ENCODE measurements at regions not wholly inside any gene's neighbourhood (a gene's known extent, or its start where the extent isn't known, plus 50 kb on each side); places are given as distances from the start of the nearest gene placed in this dataset.
A peak's percentile ranks its signal among the peaks of the same experiment; 100 is the strongest.

GRCh38 chr1:239676522-239677273, 290.3 kb downstream of the CHRM3 start:
- Mint-ChIP-seq H3K27me3 (ENCODE audit: unreplicated experiment) (peaks cover 5% of the 10 kb centered on the region), H3K4me1 (ENCODE audit: low read depth, unreplicated experiment) (no peaks in the 10 kb centered on the region), H3K27ac (ENCODE audit: unreplicated experiment) (no peak overlapping the region), H3K9me3 (ENCODE audit: unreplicated experiment) (no peaks in the 10 kb centered on the region), H3K4me3 (ENCODE audit: unreplicated experiment) (no peak overlapping the region), H3K36me3 (ENCODE audit: unreplicated experiment) (no peaks in the 10 kb centered on the region)
- DNase-seq, result no peak
- peak; percentile 40 for TF ChIP-seq CTCF (IDR thresholded peaks at IDR 0.05; ENCODE audit: partially characterized antibody, unreplicated experiment)

- Mint-ChIP-seq H3K27ac (ENCODE audit: unreplicated experiment) (no peak overlapping the region), H3K9me3 (ENCODE audit: unreplicated experiment) (no peaks in the 10 kb centered on the region), H3K27me3 (ENCODE audit: unreplicated experiment) (peaks cover 2% of the 10 kb centered on the region), H3K4me1 (ENCODE audit: low read depth, unreplicated experiment) (no peaks in the 10 kb centered on the region), H3K36me3 (ENCODE audit: unreplicated experiment) (no peaks in the 10 kb centered on the region), H3K4me3 (ENCODE audit: unreplicated experiment) (no peak overlapping the region)
- no peak for TF ChIP-seq CTCF (IDR thresholded peaks at IDR 0.05; ENCODE audit: partially characterized antibody, unreplicated experiment)
- no peak for DNase-seq
Measured at GRCh38 chr1:239677362-239677761, 291.0 kb downstream of the CHRM3 start.

GRCh38 chr1:239678181-239678580, 291.8 kb downstream of the CHRM3 start:
- H3K4me3 Mint-ChIP-seq (ENCODE audit: unreplicated experiment), result no peak overlapping the region
- DNase-seq, result no peak
- no peak overlapping the region for H3K27ac Mint-ChIP-seq (ENCODE audit: unreplicated experiment)
- H3K4me1 Mint-ChIP-seq (ENCODE audit: low read depth, unreplicated experiment), result no peaks in the 10 kb centered on the region
- no peaks in the 10 kb centered on the region for H3K9me3 Mint-ChIP-seq (ENCODE audit: unreplicated experiment)
- no peaks in the 10 kb centered on the region for H3K27me3 Mint-ChIP-seq (ENCODE audit: unreplicated experiment)
- TF ChIP-seq CTCF (IDR thresholded peaks at IDR 0.05; ENCODE audit: partially characterized antibody, unreplicated experiment), result no peak
- no peaks in the 10 kb centered on the region for H3K36me3 Mint-ChIP-seq (ENCODE audit: unreplicated experiment)

- no peak for DNase-seq
- Mint-ChIP-seq H3K36me3 (ENCODE audit: unreplicated experiment) (no peaks in the 10 kb centered on the region), H3K27ac (ENCODE audit: unreplicated experiment) (no peak overlapping the region), H3K27me3 (ENCODE audit: unreplicated experiment) (no peaks in the 10 kb centered on the region), H3K4me1 (ENCODE audit: low read depth, unreplicated experiment) (no peaks in the 10 kb centered on the region), H3K9me3 (ENCODE audit: unreplicated experiment) (no peaks in the 10 kb centered on the region), H3K4me3 (ENCODE audit: unreplicated experiment) (no peak overlapping the region)
- no peak for TF ChIP-seq CTCF (IDR thresholded peaks at IDR 0.05; ENCODE audit: partially characterized antibody, unreplicated experiment)
Measured at GRCh38 chr1:239682046-239682445, 295.7 kb downstream of the CHRM3 start.

- H3K9me3 Mint-ChIP-seq (ENCODE audit: unreplicated experiment), result no peaks in the 10 kb centered on the region
- no peaks in the 10 kb centered on the region for H3K4me1 Mint-ChIP-seq (ENCODE audit: low read depth, unreplicated experiment)
- DNase-seq, result no peak
- H3K4me3 Mint-ChIP-seq (ENCODE audit: unreplicated experiment), result no peak overlapping the region
- no peak for TF ChIP-seq CTCF (IDR thresholded peaks at IDR 0.05; ENCODE audit: partially characterized antibody, unreplicated experiment)
- no peak overlapping the region for H3K27ac Mint-ChIP-seq (ENCODE audit: unreplicated experiment)
- H3K36me3 Mint-ChIP-seq (ENCODE audit: unreplicated experiment), result no peaks in the 10 kb centered on the region
- no peaks in the 10 kb centered on the region for H3K27me3 Mint-ChIP-seq (ENCODE audit: unreplicated experiment)
Measured at GRCh38 chr1:239682960-239683359, 296.6 kb downstream of the CHRM3 start.

Measured in glutamatergic neuron (in vitro differentiated cells).